Heart right ventricle (tissue), 16 donors: ENCODE measurements at regions not wholly inside any gene's neighbourhood (a gene's known extent, or its start where the extent isn't known, plus 50 kb on each side); places are given as distances from the start of the nearest gene placed in this dataset.

ENCODE experiments used
- ATAC-seq, 8 donors: fragments of 200-7000 bp; cut with Tn5 transposase; one replicate each; pipeline ENCODE4 v1.9.1; 2020; ENCODE audit warnings: mild to moderate bottlenecking in 8 of 8, moderate library complexity in 8 of 8, moderate number of reproducible peaks in 1 of 8
- DNase-seq, 2 donors: peaks; one replicate each; pipeline ENCODE4 v3.0.0-alpha.2; 2020
- H3K27ac ChIP-seq, 10 donors: fragments of 200-600 bp; sonication (generic) in 2 of 10; one replicate each; pipeline versions ENCODE4 v1.5.0 to v1.8.0; 2020 to 2022; ENCODE audit warnings: mild to moderate bottlenecking in 3 of 10
- H3K27me3 ChIP-seq, 7 donors: fragments of 200-600 bp; one replicate each; pipeline ENCODE4 v1.8.0; 2021 to 2022; ENCODE audit warnings: mild to moderate bottlenecking in 2 of 7
- H3K36me3 ChIP-seq, 9 donors: fragments of 200-600 bp; sonication (generic) in 1 of 9; one replicate each; pipeline versions ENCODE4 v1.5.0 to v1.8.0; 2020 to 2022; ENCODE audit warnings: mild to moderate bottlenecking in 2 of 9
- H3K4me1 ChIP-seq, 9 donors: fragments of 200-600 bp; sonication (generic) in 1 of 9; one replicate each; pipeline versions ENCODE4 v1.5.0 to v1.8.0; 2020 to 2022; ENCODE audit warnings: mild to moderate bottlenecking in 4 of 9
- H3K4me3 ChIP-seq, 10 donors: fragments of 200-600 bp; sonication (generic) in 2 of 10; one replicate each; pipeline versions ENCODE4 v1.5.0 to v1.8.0; 2020 to 2022; ENCODE audit warnings: mild to moderate bottlenecking in 7 of 10, moderate library complexity in 2 of 10
- H3K9me3 ChIP-seq, 11 donors: fragments of 200-600 bp in 10 of 11; sonication (generic) in 2 of 11; one replicate each; pipeline versions ENCODE4 v1.5.0 to v1.8.0; 2013 to 2022; ENCODE audit warnings: mild to moderate bottlenecking in 2 of 11, control low read depth in 1 of 11, moderate library complexity in 1 of 11
- WGBS, 2 donors: extraction: QIAGEN DNeasy Blood & Tissue Kit; methylation state at CpG; one replicate each; pipeline ENCODE4 v1.1.7; 2013; ENCODE audit warnings: inconsistent platforms in 1 of 2; 5-methylcytosine and 5-hydroxymethylcytosine counted together
- intact Hi-C, 10 donors: fragments of 100-400 bp; cut with DNase I; formaldehyde crosslinking; loops; one replicate each; pipeline versions ENCODE4 v1.11.1 to v1.14.2; 2022
- TF ChIP-seq, protein P1 (sequence below), 9 donors: fragments of 200-600 bp; sonication (generic) in 2 of 9; IDR thresholded peaks; one replicate each; pipeline versions ENCODE4 v1.5.0 to v1.8.0; 2021 to 2022; ENCODE audit warnings: antibody characterized with exemption in 9 of 9, mild to moderate bottlenecking in 5 of 9, moderate library complexity in 1 of 9
- donor health status: Arrhythmogenic right ventricular cardiomyopathy.
- donor health status: ischemic (EF 13 %, LVEDD 7.1; RV severe dilation, severe dysfunction).
- donor health status: healthy with polysubstance abuse.
- donor health status: DM: no; HTN: yes; CAD: no.
- donor health status: DM: no; HTN: no; CAD: no.
- donor health status: ischemic (EF 25% LVEDD 6.9; RV normal size, moderate dysfunction).
- donor health status: ischemic (EF 25% LVEDD 5.7; RV mildly dilated, moderate dysfunction).
- donor health status: healthy.
- donor health status: DM: yes; HTN: yes; CAD: no.
- donor health status: Ischemic cardiomyopathy.
- donor health status: ischemic (EF 35%, LVEDD 5.7; RV mildly dilated, moderate dysfunction).
- donor health status: nonischemic (EF 11% LVEDD 7.7; RV severe dilation, severe dysfunction).
- donor health status: DM: yes; HTN: yes; CAD: no.
- donor health status: PGD.
- donor health status: ischemic (EF 29% LVEDD 5.4; RV normal size, mild dysfunction).
- donor health status: nonischemic (EF 23%, LVEDD 6.1; RV moderate dilation, normal function).

- H3K9me3 ChIP-seq, result no peaks in the 10 kb centered on the region
- ATAC-seq (no peak), DNase-seq (no peak)
- intact Hi-C loops, result no loop called here
- no peak overlapping the region for H3K4me3 ChIP-seq
- H3K27ac ChIP-seq, result no peak overlapping the region
- no peaks in the 10 kb centered on the region for H3K36me3 ChIP-seq
- WGBS, 2 donors, result 66 to 79% methylated on average over 3 of the region's 3 CpGs
- peaks cover 0 to 3% (median 0%) of the 10 kb centered on the region in 9 donors for H3K4me1 ChIP-seq
- no peaks in the 10 kb centered on the region for H3K27me3 ChIP-seq
- TF ChIP-seq, protein P1, sequence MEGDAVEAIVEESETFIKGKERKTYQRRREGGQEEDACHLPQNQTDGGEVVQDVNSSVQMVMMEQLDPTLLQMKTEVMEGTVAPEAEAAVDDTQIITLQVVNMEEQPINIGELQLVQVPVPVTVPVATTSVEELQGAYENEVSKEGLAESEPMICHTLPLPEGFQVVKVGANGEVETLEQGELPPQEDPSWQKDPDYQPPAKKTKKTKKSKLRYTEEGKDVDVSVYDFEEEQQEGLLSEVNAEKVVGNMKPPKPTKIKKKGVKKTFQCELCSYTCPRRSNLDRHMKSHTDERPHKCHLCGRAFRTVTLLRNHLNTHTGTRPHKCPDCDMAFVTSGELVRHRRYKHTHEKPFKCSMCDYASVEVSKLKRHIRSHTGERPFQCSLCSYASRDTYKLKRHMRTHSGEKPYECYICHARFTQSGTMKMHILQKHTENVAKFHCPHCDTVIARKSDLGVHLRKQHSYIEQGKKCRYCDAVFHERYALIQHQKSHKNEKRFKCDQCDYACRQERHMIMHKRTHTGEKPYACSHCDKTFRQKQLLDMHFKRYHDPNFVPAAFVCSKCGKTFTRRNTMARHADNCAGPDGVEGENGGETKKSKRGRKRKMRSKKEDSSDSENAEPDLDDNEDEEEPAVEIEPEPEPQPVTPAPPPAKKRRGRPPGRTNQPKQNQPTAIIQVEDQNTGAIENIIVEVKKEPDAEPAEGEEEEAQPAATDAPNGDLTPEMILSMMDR (IDR thresholded peaks at IDR 0.05), result no peak
Measured at GRCh38 chr10:123320091-123320490, 165.9 kb downstream of the BUB3 start.

- no peaks in the 10 kb centered on the region for H3K27me3 ChIP-seq
- TF ChIP-seq, protein P1 (IDR thresholded peaks at IDR 0.05), result no peak
- no peak overlapping the region for H3K4me3 ChIP-seq
- WGBS, 2 donors, result 64 to 65% methylated on average over 3 of the region's 3 CpGs
- H3K27ac ChIP-seq, result no peak overlapping the region
- H3K4me1 ChIP-seq, result no peaks in the 10 kb centered on the region
- ATAC-seq, result no peak
- H3K36me3 ChIP-seq, result no peaks in the 10 kb centered on the region
- DNase-seq, result no peak
- peaks cover 0 to 9% (median 0%) of the 10 kb centered on the region in 11 donors for H3K9me3 ChIP-seq
- intact Hi-C loops, result no loop called here
Measured at GRCh38 chr10:123323884-123324283, 169.7 kb downstream of the BUB3 start.

- Histone ChIP-seq H3K9me3 (peaks cover 0 to 9% (median 0%) of the 10 kb centered on the region in 11 donors), H3K4me1 (no peaks in the 10 kb centered on the region), H3K27ac (no peak overlapping the region), H3K4me3 (no peak overlapping the region), H3K27me3 (no peaks in the 10 kb centered on the region), H3K36me3 (no peaks in the 10 kb centered on the region)
- intact Hi-C loops, result no loop called here
- no peak for DNase-seq
- ATAC-seq, result no peak
- TF ChIP-seq, protein P1 (IDR thresholded peaks at IDR 0.05), result no peak
- 78 to 80% methylated on average over 2 of the region's 2 CpGs for WGBS, 2 donors
Measured at GRCh38 chr10:123325663-123326190, 171.5 kb downstream of the BUB3 start.

- TF ChIP-seq, protein P1 (IDR thresholded peaks at IDR 0.05), result no peak
- intact Hi-C loops, result no loop called here
- H3K9me3 ChIP-seq, result peaks cover 0 to 9% (median 0%) of the 10 kb centered on the region in 11 donors
- ATAC-seq (no peak), DNase-seq (no peak)
- no peak overlapping the region for H3K4me3 ChIP-seq
- H3K36me3 ChIP-seq, result no peaks in the 10 kb centered on the region
- no peaks in the 10 kb centered on the region for H3K27me3 ChIP-seq
- H3K4me1 ChIP-seq, result no peaks in the 10 kb centered on the region
- no peak overlapping the region for H3K27ac ChIP-seq
- 88 to 95% methylated on average over 1 of the region's 1 CpG for WGBS, 2 donors
Measured at GRCh38 chr10:123326674-123327073, 172.5 kb downstream of the BUB3 start.
